Transverse colon (tissue), 4 donors: ENCODE measurements at regions not wholly inside any gene's neighbourhood (a gene's known extent, or its start where the extent isn't known, plus 50 kb on each side); places are given as distances from the start of the nearest gene placed in this dataset.

Experiments
- DNase-seq: peaks from one replicate; pipeline ENCODE4 v3.0.0-alpha.2; 2019
- H3K27ac ChIP-seq, 4 donors: fragments of 200-600 bp; sonication (generic); 2 replicates each; pipeline ENCODE4 v1.5.1; 2016 to 2018; ENCODE audit warnings: inconsistent platforms in 4 of 4
- H3K27me3 ChIP-seq: fragments of 200-600 bp; sonication (generic); 2 replicates; pipeline ENCODE4 v1.5.1; 2017; ENCODE audit warnings: inconsistent platforms
- H3K36me3 ChIP-seq, 4 donors: fragments of 200-600 bp; sonication (generic); 2 replicates each; pipeline ENCODE4 v1.5.1; 2017 to 2019; ENCODE audit warnings: inconsistent platforms in 4 of 4
- H3K4me1 ChIP-seq, 4 donors: fragments of 200-600 bp; sonication (generic); 2 replicates each; pipeline ENCODE4 v1.5.1; 2017 to 2020; ENCODE audit warnings: inconsistent platforms in 4 of 4
- H3K4me3 ChIP-seq, 4 donors: fragments of 200-600 bp; sonication (generic); 1 replicate in 1 of 4; 2 replicates in 3 of 4; pipeline versions ENCODE4 v1.5.1 to v1.6.1; 2017 to 2019; ENCODE audit warnings: inconsistent platforms in 4 of 4
- H3K9me3 ChIP-seq, 2 donors: fragments of 200-600 bp; sonication (generic); 2 replicates each; pipeline ENCODE4 v1.5.1; 2017 to 2019; ENCODE audit warnings: inconsistent platforms in 2 of 2
- EP300 ChIP-seq: sonication (generic); formaldehyde crosslinking; IDR thresholded peaks from one replicate; pipeline ENCODE4 v1.6.1; 2017; ENCODE audit warnings: antibody characterized with exemption, low read depth
- POLR2A ChIP-seq: fragments of 450-650 bp; IDR thresholded peaks from one replicate; pipeline ENCODE4 v1.6.1; 2016; ENCODE audit warnings: antibody characterized with exemption, mild to moderate bottlenecking, moderate library complexity
- POLR2AphosphoS5 ChIP-seq, 3 donors: sonication (generic); formaldehyde crosslinking; IDR thresholded peaks; one replicate each; pipeline ENCODE4 v1.6.1; 2016; ENCODE audit warnings: antibody characterized with exemption in 3 of 3
- WGBS, 2 donors: methylation state at CpG; one replicate each; pipeline ENCODE4 v1.1.5; 2018; ENCODE audit warnings: low coverage in 1 of 2; 5-methylcytosine and 5-hydroxymethylcytosine counted together
- in situ Hi-C, 4 donors: fragments of 200-750 bp; cut with MboI; loops; one replicate each; pipeline versions ENCODE4 v1.15.0 to v1.15.1; 2017; ENCODE audit warnings: low sequenced_read_pairs in 3 of 4, low pct_ligation_motif_present in 1 of 4, low pct_unique_long_range_greater_than_20kb in 1 of 4
- intact Hi-C: fragments of 100-400 bp; cut with DNase I; formaldehyde crosslinking; loops from one replicate; pipeline ENCODE4 v1.15.1; 2023; ENCODE audit warnings: low total_unique reads
- TF ChIP-seq, protein P1 (sequence below), 5 experiments: fragments of 200-600 bp in 3 of 5; fragments of 450-650 bp in 2 of 5; sonication (generic) in 3 of 5; IDR thresholded peaks; 1 replicate in 2 of 5; 2 replicates in 3 of 5; pipeline ENCODE4 v1.5.1; 2016 to 2017; ENCODE audit warnings: antibody characterized with exemption in 5 of 5, inconsistent platforms in 3 of 5, mild to moderate bottlenecking in 2 of 5, moderate library complexity in 1 of 5

DNA sequence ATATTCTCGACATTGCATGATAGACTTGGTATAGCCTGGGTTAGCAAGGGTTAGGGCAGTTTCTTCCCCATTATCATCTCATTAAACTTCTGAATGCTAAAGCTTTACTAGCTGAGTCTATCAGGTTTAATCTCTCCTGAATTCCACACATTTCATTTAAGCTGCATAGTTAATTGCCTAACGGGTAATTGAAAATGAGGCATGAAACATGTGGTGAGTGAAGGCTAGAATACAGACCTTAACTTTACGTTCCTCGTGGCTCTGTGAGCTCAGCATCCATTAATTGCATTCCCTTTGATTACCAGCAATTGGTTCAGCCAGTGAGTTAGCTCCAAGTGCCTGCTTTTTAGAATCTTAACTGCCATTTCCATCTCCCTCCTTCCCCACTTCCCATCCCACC, 126.5 kb upstream of the MEX3C start:
- no peak overlapping the region for H3K4me3 ChIP-seq
- TF ChIP-seq POLR2AphosphoS5 (IDR thresholded peaks at IDR 0.05), result no peak
- no peak for TF ChIP-seq EP300
- TF ChIP-seq, protein P1, sequence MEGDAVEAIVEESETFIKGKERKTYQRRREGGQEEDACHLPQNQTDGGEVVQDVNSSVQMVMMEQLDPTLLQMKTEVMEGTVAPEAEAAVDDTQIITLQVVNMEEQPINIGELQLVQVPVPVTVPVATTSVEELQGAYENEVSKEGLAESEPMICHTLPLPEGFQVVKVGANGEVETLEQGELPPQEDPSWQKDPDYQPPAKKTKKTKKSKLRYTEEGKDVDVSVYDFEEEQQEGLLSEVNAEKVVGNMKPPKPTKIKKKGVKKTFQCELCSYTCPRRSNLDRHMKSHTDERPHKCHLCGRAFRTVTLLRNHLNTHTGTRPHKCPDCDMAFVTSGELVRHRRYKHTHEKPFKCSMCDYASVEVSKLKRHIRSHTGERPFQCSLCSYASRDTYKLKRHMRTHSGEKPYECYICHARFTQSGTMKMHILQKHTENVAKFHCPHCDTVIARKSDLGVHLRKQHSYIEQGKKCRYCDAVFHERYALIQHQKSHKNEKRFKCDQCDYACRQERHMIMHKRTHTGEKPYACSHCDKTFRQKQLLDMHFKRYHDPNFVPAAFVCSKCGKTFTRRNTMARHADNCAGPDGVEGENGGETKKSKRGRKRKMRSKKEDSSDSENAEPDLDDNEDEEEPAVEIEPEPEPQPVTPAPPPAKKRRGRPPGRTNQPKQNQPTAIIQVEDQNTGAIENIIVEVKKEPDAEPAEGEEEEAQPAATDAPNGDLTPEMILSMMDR (IDR thresholded peaks at IDR 0.05), result no peak
- TF ChIP-seq POLR2A, result no peak
- H3K9me3 ChIP-seq, result no peaks in the 10 kb centered on the region
- no peaks in the 10 kb centered on the region for H3K4me1 ChIP-seq
- H3K36me3 ChIP-seq, result no peaks in the 10 kb centered on the region
- DNase-seq, result no peak
- in situ Hi-C loops, result no loop called here
- no peak overlapping the region for H3K27ac ChIP-seq
- H3K27me3 ChIP-seq, result no peaks in the 10 kb centered on the region
- 64% methylated on average over 4 of the region's 4 CpGs; no CpG with 5 or more reads in 1 of the 2 donors for WGBS, 2 donors
- intact Hi-C loops, result no loop called here

- Histone ChIP-seq H3K4me1 (no peaks in the 10 kb centered on the region), H3K36me3 (no peaks in the 10 kb centered on the region), H3K27ac (no peak overlapping the region), H3K9me3 (no peaks in the 10 kb centered on the region), H3K4me3 (no peak overlapping the region), H3K27me3 (no peaks in the 10 kb centered on the region)
- 56 to 57% methylated on average over 4 of the region's 4 CpGs for WGBS, 2 donors
- no peak for DNase-seq
- intact Hi-C loops (no loop called here), in situ Hi-C loops (no loop called here)
- TF ChIP-seq, protein P1 (IDR thresholded peaks at IDR 0.05), result no peak
- TF ChIP-seq POLR2AphosphoS5 (IDR thresholded peaks at IDR 0.05), result no peak
- no peak for TF ChIP-seq EP300
- TF ChIP-seq POLR2A, result no peak
Observed at GRCh38 chr18:51330148-51330547, 132.7 kb upstream of the MEX3C start.

GRCh38 chr18:51330739-51331138, 133.3 kb upstream of the MEX3C start:
- Histone ChIP-seq H3K4me3 (no peak overlapping the region), H3K36me3 (no peaks in the 10 kb centered on the region), H3K4me1 (no peaks in the 10 kb centered on the region), H3K9me3 (no peaks in the 10 kb centered on the region), H3K27me3 (no peaks in the 10 kb centered on the region), H3K27ac (no peak overlapping the region)
- intact Hi-C loops (no loop called here), in situ Hi-C loops (no loop called here)
- DNase-seq, result no peak
- WGBS, 2 donors, result 50 to 69% methylated on average over 5 of the region's 5 CpGs
- TF ChIP-seq POLR2AphosphoS5 (IDR thresholded peaks at IDR 0.05) (no peak), POLR2A (no peak), EP300 (no peak)
- TF ChIP-seq, protein P1 (IDR thresholded peaks at IDR 0.05), result no peak

GRCh38 chr18:51337406-51337805, 139.9 kb upstream of the MEX3C start:
- no peak for DNase-seq
- H3K36me3 ChIP-seq, result no peaks in the 10 kb centered on the region
- H3K27ac ChIP-seq, result no peak overlapping the region
- H3K4me1 ChIP-seq, result no peaks in the 10 kb centered on the region
- H3K9me3 ChIP-seq, result no peaks in the 10 kb centered on the region
- intact Hi-C loops, result no loop called here
- no peak overlapping the region for H3K4me3 ChIP-seq
- in situ Hi-C loops, result no loop called here
- 73 to 79% methylated on average over 2 of the region's 2 CpGs for WGBS, 2 donors
- H3K27me3 ChIP-seq, result no peaks in the 10 kb centered on the region
- no peak for TF ChIP-seq POLR2A
- TF ChIP-seq, protein P1 (IDR thresholded peaks at IDR 0.05), result no peak
- TF ChIP-seq EP300, result no peak
- TF ChIP-seq POLR2AphosphoS5 (IDR thresholded peaks at IDR 0.05), result no peak
